Spleen (tissue), 11 donors: ENCODE measurements at regions not wholly inside any gene's neighbourhood (a gene's known extent, or its start where the extent isn't known, plus 50 kb on each side); places are given as distances from the start of the nearest gene placed in this dataset.
A peak's percentile ranks its signal among the peaks of the same experiment; 100 is the strongest.

Experiments used
- DNase-seq: peaks from one replicate; pipeline ENCODE4 v3.0.0-alpha.2; 2020
- H3K27ac ChIP-seq, 8 donors: fragments of 200-600 bp; sonication (generic) in 7 of 8; 1 replicate in 4 of 8; 2 replicates in 4 of 8; pipeline versions ENCODE4 v1.5.0 to v1.8.0; 2016 to 2021; ENCODE audit warnings: inconsistent platforms in 4 of 8, mild to moderate bottlenecking in 4 of 8, moderate library complexity in 1 of 8
- H3K27me3 ChIP-seq, 7 donors: fragments of 200-600 bp; sonication (generic) in 6 of 7; replicated peaks in 1 of 7; 1 replicate in 4 of 7; 2 replicates in 3 of 7; pipeline versions ENCODE4 v1.5.0 to v1.8.0; 2016 to 2021; ENCODE audit warnings: inconsistent platforms in 3 of 7, mild to moderate bottlenecking in 1 of 7
- H3K36me3 ChIP-seq, 6 donors: fragments of 200-600 bp; sonication (generic) in 5 of 6; 1 replicate in 4 of 6; 2 replicates in 2 of 6; pipeline versions ENCODE4 v1.5.0 to v1.8.0; 2016 to 2021; ENCODE audit warnings: inconsistent platforms in 2 of 6
- H3K4me1 ChIP-seq, 6 donors: fragments of 200-600 bp; sonication (generic) in 5 of 6; 1 replicate in 3 of 6; 2 replicates in 3 of 6; pipeline versions ENCODE4 v1.5.0 to v1.8.0; 2016 to 2021; ENCODE audit warnings: inconsistent platforms in 3 of 6
- H3K4me3 ChIP-seq, 8 donors: fragments of 200-600 bp; sonication (generic) in 7 of 8; 1 replicate in 4 of 8; 2 replicates in 4 of 8; pipeline versions ENCODE4 v1.5.0 to v1.8.0; 2016 to 2021; ENCODE audit warnings: inconsistent platforms in 4 of 8, mild to moderate bottlenecking in 4 of 8, moderate library complexity in 2 of 8
- H3K9me3 ChIP-seq, 8 donors: fragments of 200-600 bp; sonication (generic) in 7 of 8; 1 replicate in 4 of 8; 2 replicates in 4 of 8; pipeline versions ENCODE4 v1.5.0 to v1.8.0; 2016 to 2021; ENCODE audit warnings: inconsistent platforms in 4 of 8
- CTCF ChIP-seq, 11 experiments: fragments of 200-600 bp in 7 of 11; fragments of 450-650 bp in 4 of 11; sonication (generic) in 4 of 11; IDR thresholded peaks in 8 of 11; conservative IDR thresholded peaks in 3 of 11; 1 replicate in 7 of 11; 2 replicates in 4 of 11; pipeline versions ENCODE4 v1.4.0 to v1.8.0; 2016 to 2021; ENCODE audit warnings: antibody characterized with exemption in 11 of 11, inconsistent platforms in 4 of 11, mild to moderate bottlenecking in 1 of 11
- POLR2A ChIP-seq, 3 donors: fragments of 450-650 bp; IDR thresholded peaks; one replicate each; pipeline ENCODE4 v1.5.1; 2017; ENCODE audit warnings: antibody characterized with exemption in 3 of 3, mild to moderate bottlenecking in 1 of 3
- POLR2AphosphoS5 ChIP-seq, 3 donors: sonication (generic); formaldehyde crosslinking; IDR thresholded peaks; one replicate each; pipeline ENCODE4 v1.5.1; 2017; ENCODE audit warnings: antibody characterized with exemption in 3 of 3
- WGBS, 5 donors: extraction: QIAGEN DNeasy Blood & Tissue Kit in 3 of 5; methylation state at CpG; one replicate each; pipeline versions ENCODE4 v1.1.5 to v1.1.7; 2013 to 2018; 5-methylcytosine and 5-hydroxymethylcytosine counted together
- intact Hi-C: fragments of 100-400 bp; cut with DNase I; formaldehyde crosslinking; loops from one replicate; pipeline ENCODE4 v1.15.0; 2023; ENCODE audit warnings: low total_unique reads
- donor health status: healthy with polysubstance abuse.
- donor health status: DM: no; HTN: no; CAD: no; lungs with moderate emphysema.
- donor health status: DM: no; HTN: no; CAD: no.
- donor health status: Bipolar disorder and iron deficiency.
- donor health status: healthy.
- donor health status: DM: no; HTN: no; CAD: no.
- donor health status: DM: yes; HTN: yes; CAD: no.

- intact Hi-C loops, result no loop called here
- no peaks in the 10 kb centered on the region for H3K36me3 ChIP-seq
- no peaks in the 10 kb centered on the region for H3K9me3 ChIP-seq
- H3K4me1 ChIP-seq, result peaks cover 0 to 58% (median 27%) of the 10 kb centered on the region in 6 donors
- no peaks in the 10 kb centered on the region for H3K27me3 ChIP-seq
- H3K4me3 ChIP-seq, result no peak overlapping the region
- 76 to 93% (median 90%) methylated on average over 2 of the region's 2 CpGs for WGBS, 5 donors
- peak overlapping the region in 4 of 8 donors; percentile 57 to 77 (median 62) for H3K27ac ChIP-seq
- TF ChIP-seq POLR2AphosphoS5 (IDR thresholded peaks at IDR 0.05) (no peak), POLR2A (IDR thresholded peaks at IDR 0.05) (no peak), CTCF (IDR thresholded peaks at IDR 0.05 in 8 of 11, conservative IDR thresholded peaks at IDR 0.05 in 3 of 11) (no peak)
- DNase-seq, result no peak
Measured at GRCh38 chr2:42947809-42948600, 155.6 kb upstream of the HAAO start.

- WGBS, 5 donors, result 91 to 95% (median 92%) methylated on average over 10 of the region's 10 CpGs
- H3K9me3 ChIP-seq, result no peaks in the 10 kb centered on the region
- peaks cover 0 to 42% (median 17%) of the 10 kb centered on the region in 6 donors for H3K4me1 ChIP-seq
- intact Hi-C loops, result loop anchor here (5.0 kb wide), 1 partner anchor 542 kb away; no protein-coding TSS in a partner anchor
- no peak for DNase-seq
- no peak overlapping the region for H3K4me3 ChIP-seq
- no peaks in the 10 kb centered on the region for H3K36me3 ChIP-seq
- TF ChIP-seq CTCF (IDR thresholded peaks at IDR 0.05 in 8 of 11, conservative IDR thresholded peaks at IDR 0.05 in 3 of 11) (no peak), POLR2A (IDR thresholded peaks at IDR 0.05) (no peak), POLR2AphosphoS5 (IDR thresholded peaks at IDR 0.05) (no peak)
- no peaks in the 10 kb centered on the region for H3K27me3 ChIP-seq
- no peak overlapping the region for H3K27ac ChIP-seq
Measured at GRCh38 chr2:42944779-42945415, 152.5 kb upstream of the HAAO start.

GRCh38 chr2:42942990-42943493 lies 150.7 kb upstream of the HAAO start:
- Histone ChIP-seq H3K36me3 (no peaks in the 10 kb centered on the region), H3K4me3 (no peak overlapping the region), H3K4me1 (peaks cover 0 to 34% (median 14%) of the 10 kb centered on the region in 6 donors), H3K27ac (no peak overlapping the region), H3K27me3 (no peaks in the 10 kb centered on the region), H3K9me3 (no peaks in the 10 kb centered on the region)
- no peak for TF ChIP-seq CTCF (IDR thresholded peaks at IDR 0.05 in 8 of 11, conservative IDR thresholded peaks at IDR 0.05 in 3 of 11)
- TF ChIP-seq POLR2A (IDR thresholded peaks at IDR 0.05), result no peak
- no peak for TF ChIP-seq POLR2AphosphoS5 (IDR thresholded peaks at IDR 0.05)
- 91 to 97% (median 94%) methylated on average over 13 of the region's 13 CpGs for WGBS, 5 donors
- intact Hi-C loops, result loop anchor here (5.0 kb wide), 1 partner anchor 544 kb away; no protein-coding TSS in a partner anchor
- DNase-seq, result no peak
